Epithelial cell of esophagus (primary cell): ENCODE measurements at regions not wholly inside any gene's neighbourhood (a gene's known extent, or its start where the extent isn't known, plus 50 kb on each side); places are given as distances from the start of the nearest gene placed in this dataset.
A peak's percentile ranks its signal among the peaks of the same experiment; 100 is the strongest.
"Not testable (repeated sequence)": the region's sequence is repeated elsewhere in the genome, so short reads cannot be mapped to it uniquely, and the experiment has no call there.

Experiments
- DNase-seq: peaks from one replicate; pipeline ENCODE4 v3.0.0; 2010; ENCODE audit warnings: low read depth
- H3K4me3 ChIP-seq: 2 replicates; pipeline ENCODE4 v1.5.1; 2011; ENCODE audit warnings: mild to moderate bottlenecking, low read length, control low read depth
- TF ChIP-seq, protein P1 (sequence below): IDR thresholded peaks from 2 replicates; pipeline ENCODE4 v1.5.1; 2011; ENCODE audit warnings: low read depth, mild to moderate bottlenecking, low read length, control low read depth, inconsistent platforms; ENCODE audit not compliant: insufficient read depth; ENCODE audit errors: missing control alignments

DNA sequence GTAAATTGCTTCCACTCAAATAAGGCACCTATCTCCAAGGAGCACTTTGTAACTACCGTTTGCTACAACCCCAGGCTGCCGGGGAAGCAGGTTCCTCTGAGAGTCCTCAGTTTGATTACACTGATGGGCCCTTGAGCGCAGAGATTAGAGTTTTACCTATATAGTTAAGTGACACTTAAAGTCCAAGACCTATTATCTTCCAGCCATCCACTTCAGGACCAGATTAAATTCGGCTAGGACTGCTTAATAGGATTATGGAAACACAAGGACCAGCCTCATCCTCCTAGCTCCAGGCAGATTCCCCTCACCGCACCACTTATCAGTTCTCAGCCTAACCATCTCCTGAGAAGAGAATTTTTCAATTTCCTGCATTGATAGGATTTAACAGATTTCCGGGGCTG, 64.7 kb upstream of the TIAM2 start:
- TF ChIP-seq, protein P1, sequence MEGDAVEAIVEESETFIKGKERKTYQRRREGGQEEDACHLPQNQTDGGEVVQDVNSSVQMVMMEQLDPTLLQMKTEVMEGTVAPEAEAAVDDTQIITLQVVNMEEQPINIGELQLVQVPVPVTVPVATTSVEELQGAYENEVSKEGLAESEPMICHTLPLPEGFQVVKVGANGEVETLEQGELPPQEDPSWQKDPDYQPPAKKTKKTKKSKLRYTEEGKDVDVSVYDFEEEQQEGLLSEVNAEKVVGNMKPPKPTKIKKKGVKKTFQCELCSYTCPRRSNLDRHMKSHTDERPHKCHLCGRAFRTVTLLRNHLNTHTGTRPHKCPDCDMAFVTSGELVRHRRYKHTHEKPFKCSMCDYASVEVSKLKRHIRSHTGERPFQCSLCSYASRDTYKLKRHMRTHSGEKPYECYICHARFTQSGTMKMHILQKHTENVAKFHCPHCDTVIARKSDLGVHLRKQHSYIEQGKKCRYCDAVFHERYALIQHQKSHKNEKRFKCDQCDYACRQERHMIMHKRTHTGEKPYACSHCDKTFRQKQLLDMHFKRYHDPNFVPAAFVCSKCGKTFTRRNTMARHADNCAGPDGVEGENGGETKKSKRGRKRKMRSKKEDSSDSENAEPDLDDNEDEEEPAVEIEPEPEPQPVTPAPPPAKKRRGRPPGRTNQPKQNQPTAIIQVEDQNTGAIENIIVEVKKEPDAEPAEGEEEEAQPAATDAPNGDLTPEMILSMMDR = no peak
- DNase-seq = no peak
- no peak overlapping the region for H3K4me3 ChIP-seq

DNA sequence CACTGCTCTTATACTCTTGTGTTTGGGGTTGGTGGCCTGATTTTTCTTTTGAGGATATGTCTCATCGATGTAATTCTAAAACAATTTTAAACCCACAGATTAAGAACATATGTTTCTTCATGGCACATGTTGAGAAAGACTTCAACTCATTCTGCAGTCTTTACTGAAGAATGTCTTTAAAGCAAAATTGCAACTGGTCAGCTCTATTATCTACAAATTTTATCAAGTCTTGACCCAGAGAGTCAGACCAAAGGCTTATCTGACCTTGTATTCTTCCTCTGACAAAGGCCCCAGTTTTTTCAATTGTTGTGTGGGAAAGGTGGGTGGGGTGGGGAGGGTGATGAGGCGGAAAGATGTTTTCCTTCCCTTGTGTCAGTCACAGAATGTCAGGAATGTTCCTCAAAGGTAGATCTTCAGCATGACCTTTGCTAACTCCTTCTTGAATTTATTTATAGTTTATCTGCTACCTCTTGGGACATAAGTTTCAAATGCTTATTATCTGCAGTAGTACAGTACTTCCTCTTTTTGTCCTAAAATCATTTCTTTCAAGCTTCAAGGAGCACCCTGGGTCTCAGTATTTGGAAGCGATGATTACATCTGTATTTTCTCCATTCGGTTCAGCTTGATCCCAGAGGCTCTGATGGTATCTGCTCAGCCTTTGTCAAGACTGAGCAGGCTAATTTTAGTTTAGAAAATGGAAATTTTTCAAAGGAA, 63.2 kb upstream of the TIAM2 start:
- TF ChIP-seq, protein P1 = no peak
- DNase-seq = no peak
- H3K4me3 ChIP-seq = no peak overlapping the region

DNA sequence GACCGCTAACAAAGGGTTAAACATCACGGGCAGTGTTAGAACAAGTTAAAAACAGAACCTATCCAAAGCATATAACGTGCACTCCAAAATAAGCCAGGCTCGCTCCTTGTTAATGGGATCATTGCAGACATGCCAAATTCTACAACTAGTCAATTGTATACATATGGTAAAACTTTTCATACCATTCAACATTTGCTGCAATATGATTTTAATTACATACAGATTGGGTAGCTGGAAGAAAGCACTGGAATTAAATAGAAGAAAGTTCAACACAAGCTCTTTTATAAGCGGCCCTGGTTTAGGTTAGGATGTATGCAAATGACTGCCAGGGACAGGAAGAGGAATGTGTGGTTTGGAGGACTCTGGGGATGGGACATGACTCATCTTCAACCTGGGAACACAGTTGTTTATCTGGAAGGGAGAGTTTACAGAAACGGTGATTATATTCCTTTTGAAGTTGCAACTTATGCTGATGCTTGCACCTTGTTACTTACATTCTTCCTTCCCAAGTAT, 62.5 kb upstream of the TIAM2 start:
- TF ChIP-seq, protein P1 = no peak
- no peak overlapping the region for H3K4me3 ChIP-seq

DNA sequence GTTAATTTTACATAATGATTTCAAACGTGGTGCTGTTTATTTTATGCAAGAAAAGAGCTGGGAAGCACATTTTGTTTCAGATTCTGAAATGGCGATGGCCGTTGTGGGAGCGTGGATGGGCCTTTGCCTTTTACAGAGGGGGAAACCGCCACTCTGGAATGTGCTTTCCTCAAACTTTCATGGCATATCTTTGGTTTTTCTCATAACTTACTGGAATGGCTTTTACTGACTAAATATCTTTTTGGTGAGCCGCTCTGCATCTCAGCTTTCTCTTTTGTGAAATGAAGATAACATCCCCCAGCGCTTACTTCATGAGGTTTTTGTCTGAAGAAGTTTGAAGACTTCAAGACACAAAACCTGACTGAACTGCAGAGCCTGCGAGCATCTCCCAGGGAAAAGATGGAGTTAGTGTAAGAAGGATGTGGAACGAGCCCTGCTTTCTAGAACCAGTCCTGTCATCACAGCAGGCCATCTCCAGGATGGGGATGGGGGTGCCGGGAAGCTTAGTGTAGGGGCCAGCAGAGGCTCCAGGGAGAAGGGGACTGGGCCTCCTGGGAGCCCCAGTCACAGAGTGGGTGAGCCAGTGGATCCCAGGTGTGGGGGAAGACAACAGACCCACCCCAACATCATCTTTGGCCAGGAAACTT, 61.8 kb upstream of the TIAM2 start:
- TF ChIP-seq, protein P1 = no peak
- H3K4me3 ChIP-seq = no peak overlapping the region
- DNase-seq = no peak

More for the DNA sequence above, 62.5 kb upstream of the TIAM2 start:
- DNase-seq = peak; percentile 79

DNA sequence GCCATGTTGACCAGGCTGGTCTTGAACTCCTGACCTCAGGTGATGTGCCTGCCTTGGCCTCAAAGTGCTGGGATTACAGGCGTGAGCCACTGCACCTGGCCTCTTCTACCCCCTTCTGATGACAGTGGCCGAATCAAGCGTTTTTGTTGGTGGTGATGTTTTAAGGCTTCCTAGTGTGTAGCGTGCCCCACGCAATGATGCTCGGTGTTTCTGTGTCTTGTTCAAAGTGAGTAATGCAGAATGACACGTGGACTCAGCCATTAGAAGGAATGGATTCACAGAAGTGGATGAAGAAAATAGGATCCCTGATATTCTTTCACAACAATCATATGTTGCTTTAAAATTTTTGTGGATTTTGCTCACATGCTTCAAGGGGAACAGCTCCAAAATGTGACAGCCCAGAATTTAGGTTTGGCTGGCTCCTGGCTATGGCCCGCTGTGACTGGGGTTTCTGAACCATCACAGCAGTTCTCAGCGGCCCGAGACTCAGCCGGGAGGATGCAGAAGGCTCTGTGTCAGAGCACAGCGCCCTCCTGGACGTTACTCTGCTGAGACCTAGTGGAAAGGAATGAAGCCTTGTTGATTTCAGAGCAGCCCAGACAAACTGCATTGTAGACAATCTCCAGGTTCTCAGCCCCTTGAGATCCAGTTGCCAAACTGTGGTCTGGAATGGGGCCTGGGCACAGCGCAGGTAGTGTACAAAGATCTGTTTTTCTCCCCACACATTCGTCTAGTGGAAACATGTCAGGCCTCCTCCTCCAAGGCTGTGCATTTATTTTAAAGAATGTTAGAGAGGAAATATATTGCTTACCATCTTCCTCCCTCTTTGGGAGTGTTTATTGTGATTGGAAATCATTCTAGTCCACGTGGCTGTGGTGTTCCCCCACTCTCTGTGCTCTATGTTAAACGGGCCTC, 57.6 kb upstream of the TIAM2 start:
- H3K4me3 ChIP-seq = no peak overlapping the region
- TF ChIP-seq, protein P1 = no peak
- no peak for DNase-seq

DNA sequence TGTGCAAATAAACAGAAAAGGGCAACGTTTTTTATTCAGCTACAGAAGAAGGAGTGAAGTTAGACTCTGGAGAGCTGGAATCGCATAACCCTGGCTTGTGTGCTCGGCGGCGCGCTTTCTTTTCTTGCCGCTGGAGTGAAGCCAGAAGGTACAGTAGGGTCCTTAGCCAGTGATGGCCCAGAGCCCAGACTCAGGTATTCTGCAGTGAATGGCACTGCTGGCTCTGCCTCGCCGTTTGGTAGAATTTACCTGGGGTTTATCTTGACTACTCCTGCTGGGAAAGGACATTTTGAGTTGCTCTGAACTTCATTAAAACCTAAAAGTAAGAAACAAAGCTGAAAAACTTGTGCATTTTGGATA, 56.9 kb upstream of the TIAM2 start:
- DNase-seq = no peak
- TF ChIP-seq, protein P1 = no peak
- no peak overlapping the region for H3K4me3 ChIP-seq

DNA sequence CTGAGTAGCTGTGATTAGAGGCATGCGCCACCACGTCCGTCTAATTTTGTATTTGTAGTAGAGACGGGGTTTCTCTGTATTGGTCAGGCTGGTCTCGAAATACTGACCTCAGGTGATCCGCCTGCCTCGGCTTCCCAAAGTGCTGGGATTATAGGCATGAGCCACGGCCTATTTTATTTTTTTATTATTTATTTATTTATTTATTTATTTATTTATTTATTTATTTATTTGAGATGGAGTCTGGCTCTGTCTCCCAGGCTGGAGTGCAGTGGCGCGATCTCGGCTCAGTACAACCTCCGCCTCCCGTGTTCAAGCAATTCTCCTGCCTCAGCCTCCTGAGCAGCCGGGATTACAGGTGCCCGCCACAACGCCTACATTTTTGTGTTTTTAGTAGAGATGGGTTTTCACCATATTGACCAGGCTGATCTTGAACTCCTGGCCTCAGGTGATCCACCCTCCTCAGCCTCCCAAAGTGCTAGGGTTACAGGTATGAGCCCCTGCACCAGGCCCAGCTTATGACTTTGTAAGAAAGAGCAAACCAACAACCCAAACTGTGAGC, 56.3 kb upstream of the TIAM2 start:
- DNase-seq, H3K4me3 ChIP-seq: not testable (repeated sequence)
